ENCODE measurements at regions not wholly inside any gene's neighbourhood (a gene's known extent, or its start where the extent isn't known, plus 50 kb on each side); places are given as distances from the start of the nearest gene placed in this dataset.
A peak's percentile ranks its signal among the peaks of the same experiment; 100 is the strongest.

DNA sequence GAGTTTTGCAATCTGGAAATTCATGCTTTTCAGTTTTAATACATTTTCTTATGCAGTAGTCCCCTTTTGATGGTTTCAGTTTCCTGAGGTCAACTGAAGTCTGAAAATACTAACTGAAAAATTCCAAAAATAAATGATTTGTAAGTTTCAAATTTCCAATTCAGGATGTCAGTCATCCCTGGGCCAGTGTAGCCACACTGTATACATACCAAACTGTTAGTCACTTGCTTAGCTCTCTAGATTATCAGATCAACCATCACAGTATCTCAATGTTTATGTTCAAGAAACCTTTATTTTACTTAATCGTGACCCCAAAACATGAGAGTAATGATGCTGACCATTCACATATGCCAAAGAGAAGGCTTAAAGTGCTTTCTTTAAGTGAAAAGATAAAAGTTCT, 715.5 kb downstream of the GBE1 start:
- no peak for DNase-seq (ENCODE audit: low spot score)

GRCh38 chr3:81045246-81045645, 716.2 kb downstream of the GBE1 start:
- DNase-seq (ENCODE audit: low spot score), result no peak

- no peak for DNase-seq (ENCODE audit: low spot score)
Measured at GRCh38 chr3:81043660-81044199, 717.7 kb downstream of the GBE1 start.

DNA sequence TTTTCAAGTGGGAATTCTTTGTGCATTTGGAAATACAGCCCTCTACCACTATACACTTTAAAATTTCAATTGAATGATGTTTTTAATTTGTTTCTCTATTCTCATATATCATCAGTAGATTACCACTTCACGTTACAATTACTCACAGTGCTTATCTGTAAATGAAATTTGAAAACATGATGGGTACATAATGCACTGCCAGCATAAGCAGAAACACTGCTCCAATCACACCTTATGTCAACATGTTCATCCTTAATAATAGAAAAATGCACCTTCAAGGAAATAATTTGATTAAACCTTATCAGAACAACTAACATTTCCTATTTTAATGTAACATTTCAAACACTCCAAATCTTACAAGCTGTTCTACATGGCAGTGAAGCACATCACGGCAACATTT, 718.4 kb downstream of the GBE1 start:
- DNase-seq (ENCODE audit: low spot score), result no peak

- no peak for DNase-seq (ENCODE audit: low spot score)
Measured at GRCh38 chr3:81041331-81041730, 720.1 kb downstream of the GBE1 start.

DNA sequence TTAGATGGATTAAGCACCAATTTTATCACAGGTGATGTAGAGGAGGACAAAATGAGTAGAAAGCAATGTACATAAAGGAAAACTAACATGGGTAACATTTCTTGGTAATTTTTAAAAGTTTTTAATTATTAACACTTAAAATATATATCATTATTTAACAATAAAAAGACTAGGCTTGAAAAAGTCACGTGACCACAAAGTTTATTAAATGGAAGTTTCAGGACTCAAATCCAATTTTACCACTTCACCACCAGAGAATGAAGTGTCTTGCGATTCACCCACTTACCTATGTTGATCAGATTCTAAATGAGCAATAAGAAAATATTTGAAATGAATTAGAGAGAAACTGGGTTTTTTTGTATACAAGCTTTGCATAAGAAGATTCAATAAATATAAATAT, 721.3 kb downstream of the GBE1 start:
- no peak for DNase-seq (ENCODE audit: low spot score)

DNA sequence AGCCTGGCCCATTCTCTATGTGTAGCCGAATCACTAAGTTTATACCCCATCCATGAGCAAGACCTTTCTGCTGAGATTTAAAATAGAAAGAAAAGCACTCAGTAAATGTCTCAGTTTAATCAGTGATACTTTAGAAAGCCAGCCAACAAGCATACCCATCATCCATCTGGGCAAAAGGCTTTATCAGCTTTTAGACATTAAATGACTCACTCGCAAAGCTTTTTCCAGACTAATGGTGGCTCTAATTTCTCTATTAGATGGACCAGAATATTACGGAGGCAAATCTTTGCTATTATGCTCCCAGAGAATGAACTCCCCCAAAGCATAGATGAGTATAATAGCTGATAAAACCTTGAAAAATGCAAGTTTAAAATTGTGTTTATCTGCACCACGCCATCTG, 727.8 kb downstream of the GBE1 start:
- DNase-seq (ENCODE audit: low spot score), result no peak

- DNase-seq (ENCODE audit: low spot score), result no peak
Measured at GRCh38 chr3:81033185-81033584, 728.3 kb downstream of the GBE1 start.

DNA sequence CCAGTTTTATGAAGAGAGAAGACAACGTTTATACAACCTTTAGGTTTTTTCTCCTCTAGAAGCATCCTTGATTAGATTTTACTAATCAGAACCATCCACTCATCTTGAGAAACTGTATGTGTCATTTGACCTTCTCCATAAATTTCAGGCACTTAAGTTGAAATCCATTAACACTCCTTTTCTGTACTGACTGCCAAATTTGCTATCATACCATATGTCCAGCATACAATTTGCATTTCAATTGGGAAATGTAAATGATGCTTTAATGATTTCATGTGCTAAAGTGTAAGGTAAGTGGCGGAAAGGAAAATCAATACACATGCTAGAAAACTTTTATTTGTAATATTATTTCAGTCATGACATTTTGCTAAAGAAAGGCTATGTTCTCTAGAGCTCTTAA, 731.6 kb downstream of the GBE1 start:
- no peak for DNase-seq (ENCODE audit: low spot score)

DNA sequence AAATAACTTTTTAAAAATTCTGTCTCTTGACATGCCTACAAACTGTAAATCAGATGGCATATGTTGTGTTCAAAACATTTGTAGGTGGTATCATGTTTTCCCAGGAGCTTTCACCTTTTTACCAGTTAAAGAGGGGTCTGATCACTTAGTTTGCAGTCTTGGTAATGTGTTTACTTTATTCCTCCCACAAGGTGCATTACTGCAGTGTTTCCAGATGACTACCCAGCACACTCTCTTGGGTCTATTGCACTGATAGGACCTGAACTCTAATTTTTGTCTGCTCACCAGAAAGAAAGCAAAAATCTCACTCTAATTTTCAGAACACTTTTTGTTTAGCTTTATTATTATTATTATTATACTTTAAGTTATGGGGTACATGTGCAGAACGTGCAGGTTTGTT, 734.1 kb downstream of the GBE1 start:
- DNase-seq (ENCODE audit: low spot score), result no peak

DNA sequence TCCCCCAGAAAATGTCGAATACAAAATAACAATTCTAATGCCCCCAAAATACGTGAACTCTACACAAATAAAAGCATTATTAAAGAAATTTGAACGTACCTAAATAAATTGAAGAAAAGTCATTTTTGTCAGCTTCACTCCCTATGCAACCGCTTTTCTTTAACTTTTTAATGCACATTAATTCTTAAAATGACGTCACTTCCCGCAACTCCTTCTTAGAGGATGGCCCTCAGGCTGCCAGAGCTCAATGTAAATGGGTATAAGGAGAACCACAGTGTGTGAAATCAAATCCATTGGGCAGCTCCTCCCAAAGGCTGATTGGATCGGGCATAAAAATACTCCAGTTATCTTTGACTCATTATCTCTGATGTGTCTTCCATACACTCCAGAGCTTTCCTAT, 736.9 kb downstream of the GBE1 start:
- DNase-seq (ENCODE audit: low spot score), result no peak

DNA sequence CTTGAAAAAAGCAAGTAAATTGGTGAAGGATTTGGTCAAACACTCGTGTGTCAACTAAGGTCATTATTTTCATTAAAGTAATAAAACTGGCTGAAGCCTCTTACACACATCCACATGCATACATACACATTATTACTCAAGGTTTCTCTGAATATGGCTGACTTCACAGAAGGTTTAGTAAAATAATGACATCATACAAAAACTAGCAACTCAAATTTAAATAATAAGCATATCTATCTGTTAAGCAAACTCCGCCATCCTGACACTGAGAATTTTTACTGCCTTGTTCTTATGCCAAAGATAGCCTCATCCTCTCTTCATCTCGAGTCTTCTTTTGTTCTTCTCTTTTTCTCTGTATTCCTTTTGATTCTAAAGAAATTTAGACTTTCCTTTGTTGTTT, 739.1 kb downstream of the GBE1 start:
- no peak for DNase-seq (ENCODE audit: low spot score)

GRCh38 chr3:81013360-81013759, 748.1 kb downstream of the GBE1 start:
- DNase-seq (ENCODE audit: low spot score), result no peak

GRCh38 chr3:81005992-81006391, 755.5 kb downstream of the GBE1 start:
- no peak for DNase-seq (ENCODE audit: low spot score)

DNA sequence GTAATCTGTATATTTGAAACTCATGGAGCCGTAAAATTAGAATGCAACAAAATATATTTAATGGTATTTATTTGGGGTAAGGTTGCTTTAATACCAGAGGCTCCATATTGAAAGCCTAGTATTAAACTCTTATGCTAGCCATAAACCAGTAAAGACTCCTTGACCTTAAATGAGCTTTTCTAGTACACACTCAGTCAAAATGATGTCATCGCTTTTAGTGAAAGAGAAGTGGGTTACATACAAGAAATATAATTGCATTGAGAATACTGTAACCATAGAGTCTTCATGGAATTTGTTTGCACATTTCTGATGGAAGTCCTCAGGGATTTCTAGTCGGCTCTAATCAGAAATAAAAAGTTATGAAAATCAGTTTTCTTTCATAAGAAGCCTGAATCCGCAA, 757.6 kb downstream of the GBE1 start:
- no peak for DNase-seq (ENCODE audit: low spot score)

DNA sequence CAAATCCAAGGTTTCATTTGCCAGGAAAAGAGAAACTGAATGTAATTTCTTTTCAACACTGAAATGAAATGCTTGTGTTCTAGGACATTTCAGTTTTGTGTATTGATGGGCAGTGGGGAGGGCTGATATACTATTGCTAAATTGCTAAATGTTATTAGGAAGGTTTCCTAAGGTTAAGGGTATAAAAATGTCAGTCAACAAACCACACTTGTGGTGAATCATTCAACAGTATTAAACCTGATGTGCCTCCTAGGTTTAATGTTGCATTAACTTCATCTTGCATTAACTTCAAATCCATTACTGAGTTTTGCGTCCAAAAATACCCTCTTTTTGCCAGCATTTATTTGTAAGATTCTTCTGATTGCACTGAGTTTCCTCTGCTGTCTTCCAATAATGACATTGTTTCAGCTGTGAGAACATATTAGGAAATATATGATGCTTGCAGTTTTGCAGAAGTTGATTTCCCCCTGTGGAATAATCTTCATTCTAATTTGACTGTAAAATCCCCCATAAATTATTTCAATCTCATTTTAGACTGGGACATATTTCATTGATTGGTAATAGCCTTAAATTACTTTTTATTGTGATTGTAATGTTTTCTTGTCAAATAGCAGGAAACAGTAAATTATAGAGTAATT, 758.3 kb downstream of the GBE1 start:
- no peak for DNase-seq (ENCODE audit: low spot score)

DNA sequence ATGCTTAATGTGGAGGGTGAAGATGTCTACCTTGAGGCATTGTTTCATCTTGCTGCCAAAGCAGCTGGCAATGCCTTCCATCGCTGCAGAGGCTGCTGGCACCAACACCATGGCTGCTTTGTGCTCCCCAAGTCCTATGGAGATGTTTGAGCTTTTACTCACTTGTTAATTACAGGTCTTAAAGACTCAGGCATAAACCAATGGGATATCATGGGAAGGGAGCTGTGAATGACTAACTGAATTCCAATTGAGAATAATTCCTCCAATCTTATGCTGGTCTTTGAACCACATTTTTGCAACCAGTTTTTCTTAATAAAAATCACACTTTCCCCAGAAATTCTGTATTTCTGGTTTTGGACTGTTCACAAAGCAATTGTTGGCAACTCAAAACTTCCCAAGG, 762.0 kb downstream of the GBE1 start:
- no peak for DNase-seq (ENCODE audit: low spot score)

DNA sequence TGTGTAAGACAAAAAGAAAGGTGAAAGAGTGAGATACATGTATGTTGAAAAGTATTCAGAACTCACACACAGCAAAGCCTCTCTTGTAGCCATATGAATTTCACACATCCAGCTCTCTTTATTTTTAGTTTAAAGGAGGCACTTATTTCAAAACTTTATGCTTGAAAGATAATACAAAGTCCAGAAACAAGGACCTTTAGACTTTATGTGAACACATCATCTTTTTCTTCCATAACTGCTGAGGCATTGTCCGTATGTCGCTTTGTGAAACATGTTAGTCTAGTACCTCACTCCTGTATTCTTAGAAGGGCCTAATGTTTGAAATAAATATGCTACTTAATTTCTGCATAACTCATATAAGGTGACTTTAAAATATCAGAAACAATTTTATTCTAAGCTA, 763.4 kb downstream of the GBE1 start:
- DNase-seq (ENCODE audit: low spot score), result no peak

DNA sequence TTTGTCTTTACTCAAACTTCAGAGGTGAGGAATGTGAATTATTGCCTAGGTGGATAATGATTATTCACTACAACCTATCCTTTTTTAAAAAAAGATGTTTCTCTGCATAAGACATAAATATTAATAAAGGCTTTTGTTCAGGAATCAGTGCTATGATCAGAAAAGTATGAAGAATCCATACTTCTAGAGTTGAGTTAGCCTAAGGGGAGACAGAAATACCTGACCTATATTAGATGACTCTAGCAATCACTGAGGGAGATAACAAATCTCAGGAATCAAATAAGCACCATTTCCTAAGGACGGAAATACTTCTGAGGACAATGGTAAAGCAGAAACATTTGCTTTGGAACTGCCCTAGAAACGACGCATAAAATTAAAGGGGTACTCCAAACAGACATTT, 763.8 kb downstream of the GBE1 start:
- no peak for DNase-seq (ENCODE audit: low spot score)

DNA sequence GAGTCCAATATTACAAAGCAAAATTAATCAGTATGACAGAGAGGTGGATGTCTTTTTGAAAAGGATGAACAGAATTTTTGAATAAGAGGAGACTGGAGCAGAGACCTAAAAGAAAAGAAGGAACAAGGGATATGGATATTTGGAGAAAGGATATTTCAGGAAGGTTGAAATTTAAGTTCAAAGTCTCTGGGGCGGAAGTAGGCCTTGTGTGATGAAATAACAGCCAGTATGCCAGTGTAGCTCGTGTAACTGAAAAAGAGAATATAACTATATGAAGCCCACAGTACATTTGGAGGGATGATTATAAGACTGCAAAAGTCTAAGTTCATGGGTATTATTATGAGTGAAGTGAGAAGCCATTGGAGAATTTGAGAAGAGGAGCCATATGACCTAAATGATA, 766.7 kb downstream of the GBE1 start:
- no peak for DNase-seq (ENCODE audit: low spot score)

DNA sequence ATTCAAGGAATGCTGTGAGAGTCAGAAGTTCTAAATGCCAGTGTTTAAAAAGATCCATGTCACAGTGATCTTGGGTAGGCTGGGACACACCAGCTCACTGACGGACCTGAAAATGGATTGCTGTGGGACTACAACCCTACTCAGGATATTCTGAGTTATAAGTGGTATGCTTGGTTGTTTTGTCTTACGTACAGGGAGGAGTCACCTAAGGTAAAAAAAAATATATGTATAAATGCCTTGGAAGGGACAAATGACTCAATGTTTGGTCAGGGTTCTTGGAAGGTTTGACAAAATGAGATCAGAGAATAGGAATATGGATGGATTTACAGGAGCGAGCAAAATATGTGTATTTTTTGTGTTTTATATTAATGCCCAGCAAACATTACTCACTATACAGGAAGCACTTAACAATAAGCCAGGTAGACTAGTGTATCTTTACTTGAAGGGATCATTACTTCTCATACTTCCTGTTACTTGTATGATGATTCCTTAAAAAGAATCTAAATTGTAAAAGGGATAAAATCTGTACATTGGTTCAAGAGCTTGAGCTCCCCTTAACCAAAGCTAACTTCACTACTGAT, 767.3 kb downstream of the GBE1 start:
- peak; percentile 2 for DNase-seq (ENCODE audit: low spot score)

DNA sequence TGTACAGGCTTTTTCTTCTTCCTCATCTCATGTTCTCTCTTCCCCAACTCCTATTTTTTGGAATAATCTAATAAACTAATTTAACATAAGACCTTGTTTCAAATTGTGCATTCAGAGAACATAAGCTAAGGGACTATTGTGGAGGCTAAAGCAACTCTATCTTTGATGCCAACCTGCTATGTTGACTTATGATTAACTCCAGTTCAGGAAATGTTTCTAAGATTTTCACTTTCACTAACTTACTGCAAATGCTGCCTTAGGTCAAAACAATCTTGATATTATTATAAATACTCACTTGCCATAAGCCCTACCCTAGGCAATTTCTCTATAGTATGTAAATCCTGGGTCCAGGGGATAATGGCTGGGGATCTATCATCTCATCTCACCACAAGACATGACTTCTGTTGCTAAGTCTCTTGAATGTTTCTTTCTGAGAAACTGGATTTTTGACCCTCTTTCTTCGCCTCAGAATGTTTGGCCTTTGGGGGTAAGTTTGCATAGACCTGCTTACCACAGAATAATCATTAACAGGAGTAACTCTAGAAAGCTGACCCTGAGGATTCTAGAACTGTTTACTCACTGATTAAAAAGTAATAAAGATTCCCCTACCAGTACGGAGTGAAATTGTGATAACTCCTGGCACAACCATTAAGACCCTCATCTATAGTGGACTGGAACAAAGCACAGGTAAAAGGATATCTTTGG, 768.1 kb downstream of the GBE1 start:
- DNase-seq (ENCODE audit: low spot score), result no peak

DNA sequence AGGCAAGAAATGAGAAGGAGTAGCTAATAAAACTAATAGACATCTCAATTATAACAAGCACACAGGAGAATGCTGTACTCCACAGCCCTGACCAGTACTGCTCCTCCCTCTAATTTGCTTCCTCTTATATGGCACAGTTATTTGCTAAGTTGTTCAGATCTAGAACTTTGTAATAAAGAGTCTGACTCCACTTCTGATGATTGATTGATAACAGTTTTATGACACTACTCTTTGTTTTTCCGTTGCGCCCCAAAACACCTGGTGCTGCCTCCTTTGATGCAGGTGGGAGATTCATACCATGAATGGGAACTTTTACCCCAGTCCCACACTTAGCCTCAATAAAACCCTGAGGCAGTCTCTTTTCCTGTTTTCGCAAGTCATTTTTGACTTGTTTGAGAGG, 777.7 kb downstream of the GBE1 start:
- DNase-seq (ENCODE audit: low spot score), result no peak

Data from kidney capillary endothelial cell (primary cell).